K562 (cell line): ENCODE measurements at regions not wholly inside any gene's neighbourhood (a gene's known extent, or its start where the extent isn't known, plus 50 kb on each side); places are given as distances from the start of the nearest gene placed in this dataset.
"Not testable (repeated sequence)": the region's sequence is repeated elsewhere in the genome, so short reads cannot be mapped to it uniquely, and the experiment has no call there.

Source experiments
- ATAC-seq: fragments of 200-7000 bp; cut with Tn5 transposase; 3 replicates; pipeline ENCODE4 v1.9.1; 2020; ENCODE audit warnings: moderate library complexity
- BruUV-seq: library from RNA; stranded (reverse); fragments of 400-500 nt; replicated peaks from 2 replicates; lab custom pipeline; 2021; lab: Mats Ljungman, UMichigan
- CTCF ChIA-PET: fragments of 300-600 bp; formaldehyde crosslinking; extraction: SDS; loops from one replicate; lab custom pipeline; 2021; ENCODE audit warnings: low intra/inter-chr PET ratio; lab: Yijun Ruan, JAX
- POLR2A ChIA-PET: fragments of 300-600, 350-650 bp; sonication (Branson Sonifier 250); formaldehyde crosslinking; extraction: SDS; loops from one replicate; lab custom pipeline; 2021; ENCODE audit warnings: antibody characterized with exemption, inconsistent platforms; lab: Yijun Ruan, JAX
- DNase-seq, 4 experiments: peaks; one replicate each; pipeline versions ENCODE4 v3.0.0 to v3.0.0-alpha.2; 2011 to 2018; ENCODE audit warnings: low spot score in 3 of 4, mixed read lengths in 3 of 4; ENCODE audit errors: extremely low read depth in 1 of 4
- FAIRE-seq: peaks from 2 replicates; lab custom pipeline; 2011; peaks lifted over from hg19 to GRCh38; lab: Jason Lieb, UNC
- H2AFZ ChIP-seq: 2 replicates; pipeline ENCODE4 v1.6.0; 2011; ENCODE audit warnings: low read depth, low read length, control low read depth, inconsistent platforms
- H3K27ac ChIP-seq: fragments of 200-600 bp; 3 replicates; pipeline ENCODE4 v1.8.0; 2011; ENCODE audit warnings: low read depth, mild to moderate bottlenecking, control low read depth, inconsistent platforms, low read length, moderate library complexity, mixed read lengths; ENCODE audit errors: extremely low read depth
- H3K27me3 ChIP-seq, 2 experiments: fragments of 300-600 bp in 1 of 2; 2 replicates in 1 of 2; 3 replicates in 1 of 2; pipeline versions ENCODE4 v1.6.0 to v1.8.0; 2011; ENCODE audit warnings: inconsistent platforms in 2 of 2, low read length in 2 of 2, mild to moderate bottlenecking in 1 of 2, mixed read lengths in 1 of 2, moderate library complexity in 1 of 2; ENCODE audit not compliant: control insufficient read depth in 2 of 2, insufficient read depth in 2 of 2
- H3K36me3 ChIP-seq: fragments of 300-600 bp; 3 replicates; pipeline ENCODE4 v1.8.0; 2011; ENCODE audit warnings: mild to moderate bottlenecking, low read length, inconsistent platforms; ENCODE audit not compliant: control insufficient read depth, insufficient read depth
- H3K4me1 ChIP-seq, 2 experiments: fragments of 200-600 bp in 1 of 2; replicated peaks in 1 of 2; 2 replicates in 1 of 2; 3 replicates in 1 of 2; pipeline versions ENCODE4 v1.5.1 to v1.8.0; 2011; ENCODE audit warnings: inconsistent platforms in 2 of 2, low read length in 2 of 2, mild to moderate bottlenecking in 1 of 2, mixed read lengths in 1 of 2, moderate library complexity in 1 of 2; ENCODE audit not compliant: control insufficient read depth in 2 of 2, insufficient read depth in 2 of 2
- H3K4me2 ChIP-seq: 2 replicates; pipeline ENCODE4 v1.6.1; 2011; ENCODE audit warnings: low read length, control low read depth, inconsistent platforms, mixed read lengths; ENCODE audit not compliant: insufficient read depth
- H3K4me3 ChIP-seq: fragments of 200-600 bp; sonication (generic), shearing (Covaris generic); 2 replicates; pipeline ENCODE4 v1.5.1; 2016; ENCODE audit warnings: control low read depth, inconsistent platforms
- H3K79me2 ChIP-seq: fragments of 200-600 bp; 3 replicates; pipeline ENCODE4 v1.8.0; 2011; ENCODE audit warnings: low read length, inconsistent platforms; ENCODE audit not compliant: control insufficient read depth, insufficient read depth
- H3K9ac ChIP-seq, 2 experiments: 2 replicates each; pipeline versions ENCODE4 v1.6.0 to v1.6.1; 2011; ENCODE audit warnings: low read depth in 2 of 2, low read length in 2 of 2, control low read depth in 1 of 2, inconsistent platforms in 1 of 2, mild to moderate bottlenecking in 1 of 2, mixed read lengths in 1 of 2; ENCODE audit not compliant: insufficient read depth in 1 of 2
- H3K9me1 ChIP-seq: one replicate; pipeline ENCODE4 v1.6.0; 2011; ENCODE audit warnings: inconsistent platforms, mild to moderate bottlenecking, low read length, moderate library complexity; ENCODE audit not compliant: control insufficient read depth, insufficient read depth
- H3K9me3 ChIP-seq: replicated peaks from 2 replicates; pipeline ENCODE4 v1.5.1; 2011; ENCODE audit warnings: low read depth, low read length, inconsistent platforms; ENCODE audit not compliant: control insufficient read depth, insufficient read depth
- H4K20me1 ChIP-seq: replicated peaks from 2 replicates; pipeline ENCODE4 v1.6.1; 2011; ENCODE audit warnings: low read length, inconsistent platforms, mixed read lengths; ENCODE audit not compliant: control insufficient read depth, insufficient read depth
- WGBS: fragments of 100-300 bp; shearing (Covaris generic); methylation state at CpG from one replicate; pipeline ENCODE4 v1.1.6; 2016; ENCODE audit warnings: low coverage, mixed read lengths; ENCODE audit not compliant: insufficient coverage; ENCODE audit errors: missing lambda C conversion rate; 5-methylcytosine and 5-hydroxymethylcytosine counted together
- in situ Hi-C: fragments of 300-500 bp; cut with MboI; formaldehyde crosslinking; loops from 4 replicates; pipeline ENCODE4 v1.15.0; 2018; ENCODE audit warnings: inconsistent platforms, mixed read lengths
- intact Hi-C: fragments of 100-400 bp; cut with micrococcal nuclease; formaldehyde crosslinking; loops from 2 replicates; pipeline ENCODE4 v1.14.2; 2022
- TF ChIP-seq, protein P1 (sequence below), 2 experiments: IDR thresholded peaks in 1 of 2; conservative IDR thresholded peaks in 1 of 2; 2 replicates each; pipeline ENCODE4 v1.6.1; 2016; ENCODE audit warnings: low read depth in 2 of 2, mild to moderate bottlenecking in 1 of 2, missing compliant biosample characterization in 1 of 2, missing genetic modification characterization in 1 of 2, moderate library complexity in 1 of 2

DNA sequence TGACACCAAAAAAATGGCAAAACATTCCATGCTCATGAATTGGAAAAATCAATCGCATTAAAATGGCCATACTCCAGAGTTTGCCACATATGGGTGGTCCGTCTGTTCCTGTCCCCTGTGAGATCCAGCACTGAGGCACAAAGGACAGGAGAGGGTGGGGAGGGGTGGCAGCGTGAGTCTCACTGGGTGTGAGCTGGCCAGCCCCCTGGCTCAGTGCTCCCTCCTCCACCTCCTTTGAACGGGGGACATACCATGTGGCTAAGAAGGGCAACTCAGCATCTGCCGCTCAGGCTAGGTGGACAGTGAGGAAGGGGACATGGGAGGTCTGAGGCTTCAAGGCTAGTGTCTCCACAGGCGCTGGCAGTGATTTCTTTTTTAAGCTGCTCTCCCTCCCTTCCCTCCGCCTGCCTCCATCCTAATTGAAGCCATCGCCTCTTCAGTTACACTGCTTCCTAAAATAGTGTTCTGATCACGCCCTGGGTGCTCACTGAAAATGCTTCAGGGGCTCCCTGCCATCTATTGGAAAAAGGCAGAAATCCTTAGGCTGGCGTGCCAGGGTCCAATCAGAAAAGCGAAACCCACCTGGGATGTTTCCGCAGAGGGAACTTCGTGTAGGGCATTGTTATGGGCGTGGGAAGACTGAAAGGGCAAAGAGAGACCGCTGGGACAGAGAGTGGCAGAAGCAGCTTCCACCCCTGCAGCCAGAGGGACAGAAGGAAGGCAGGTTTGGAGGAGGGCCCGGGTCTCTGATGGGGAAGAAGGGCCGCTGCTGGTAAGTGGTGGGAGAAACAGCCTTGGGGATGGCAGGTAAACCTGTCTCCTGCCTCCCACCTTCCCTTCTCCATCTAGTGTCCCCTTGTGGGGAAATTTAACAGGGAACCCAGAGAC is 75.8 kb downstream of the TBC1D28 start:
- H3K9me1 ChIP-seq, DNase-seq, H3K4me1 ChIP-seq, H3K4me3 ChIP-seq, H4K20me1 ChIP-seq, H3K4me2 ChIP-seq, POLR2A ChIA-PET, ATAC-seq, H3K36me3 ChIP-seq, FAIRE-seq, BruUV-seq, H3K79me2 ChIP-seq, CTCF ChIA-PET, H3K9me3 ChIP-seq, intact Hi-C loops, H3K9ac ChIP-seq, H3K27me3 ChIP-seq, H3K27ac ChIP-seq, H2AFZ ChIP-seq: not testable (repeated sequence)
- WGBS = 9% methylated on average over 10 of the region's 17 CpGs
- in situ Hi-C loops = loop anchor here (25.0 kb wide), 3 partner anchors 356 to 1819 kb away; no protein-coding TSS in a partner anchor

DNA sequence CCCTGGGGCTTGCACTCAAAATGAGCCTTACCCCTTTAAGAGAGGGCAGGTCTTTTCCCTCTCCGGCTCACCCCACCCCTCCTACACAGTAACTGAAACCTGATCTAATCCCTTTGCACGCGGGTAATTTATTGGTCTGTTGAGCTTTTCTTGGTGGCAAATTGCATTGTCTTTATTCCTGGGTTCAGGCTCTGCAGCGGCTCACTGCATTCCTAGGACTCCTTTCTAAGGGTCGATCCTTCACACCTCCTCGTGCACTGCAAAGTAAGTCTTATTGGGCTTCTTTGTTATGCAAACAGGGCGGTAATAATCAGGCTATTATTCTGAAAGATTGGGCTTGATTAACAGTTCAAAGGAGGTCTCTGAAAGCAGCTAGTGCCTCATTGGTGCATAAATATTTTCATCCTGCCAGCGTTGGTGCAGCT is 74.7 kb downstream of the TBC1D28 start:
- H3K4me2 ChIP-seq, intact Hi-C loops, H3K27me3 ChIP-seq, H3K27ac ChIP-seq, H3K4me3 ChIP-seq, H4K20me1 ChIP-seq, FAIRE-seq, H3K9me3 ChIP-seq, CTCF ChIA-PET, H3K9ac ChIP-seq, H2AFZ ChIP-seq, H3K4me1 ChIP-seq, POLR2A ChIA-PET, H3K79me2 ChIP-seq, BruUV-seq, H3K9me1 ChIP-seq, H3K36me3 ChIP-seq: not testable (repeated sequence)
- 0% methylated on average over 3 of the region's 8 CpGs for WGBS
- TF ChIP-seq, protein P1, sequence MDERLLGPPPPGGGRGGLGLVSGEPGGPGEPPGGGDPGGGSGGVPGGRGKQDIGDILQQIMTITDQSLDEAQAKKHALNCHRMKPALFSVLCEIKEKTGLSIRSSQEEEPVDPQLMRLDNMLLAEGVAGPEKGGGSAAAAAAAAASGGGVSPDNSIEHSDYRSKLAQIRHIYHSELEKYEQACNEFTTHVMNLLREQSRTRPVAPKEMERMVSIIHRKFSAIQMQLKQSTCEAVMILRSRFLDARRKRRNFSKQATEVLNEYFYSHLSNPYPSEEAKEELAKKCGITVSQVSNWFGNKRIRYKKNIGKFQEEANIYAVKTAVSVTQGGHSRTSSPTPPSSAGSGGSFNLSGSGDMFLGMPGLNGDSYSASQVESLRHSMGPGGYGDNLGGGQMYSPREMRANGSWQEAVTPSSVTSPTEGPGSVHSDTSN (CRISPR knock-in tag; IDR thresholded peaks at IDR 0.05; ENCODE audit: low read depth) = not testable (repeated sequence)
- TF ChIP-seq, protein P1 (tag; conservative IDR thresholded peaks at IDR 0.05; ENCODE audit: low read depth) = 0 out of 2 replicates have a peak, but pooled peaks have one; percentile 16
- ATAC-seq (peak; percentile 96), DNase-seq (peak in 2 of 4 experiments; percentile 0 to 1)
- in situ Hi-C loops = loop anchor here (25.0 kb wide), 3 partner anchors 357 to 1818 kb away; no protein-coding TSS in a partner anchor

DNA sequence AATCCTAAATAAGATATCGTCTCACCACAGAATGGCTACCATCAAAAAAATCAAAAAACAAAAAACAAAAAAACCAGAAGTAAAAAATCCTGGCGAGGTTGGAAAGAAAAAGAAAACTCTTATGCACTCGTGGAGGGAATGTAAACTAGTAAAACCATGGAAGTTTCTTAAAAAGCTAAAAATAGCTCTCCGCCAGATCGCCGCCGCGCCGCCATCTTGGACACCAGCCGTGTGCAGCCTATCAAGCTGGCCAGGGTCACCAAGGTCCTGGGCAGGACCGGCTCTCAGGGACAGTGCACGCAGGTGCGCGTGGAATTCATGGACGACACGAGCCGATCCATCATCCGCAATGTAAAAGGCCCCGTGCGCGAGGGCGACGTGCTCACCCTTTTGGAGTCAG is 71.7 kb downstream of the TBC1D28 start:
- H3K36me3 ChIP-seq, H3K27me3 ChIP-seq, DNase-seq, FAIRE-seq, H3K9ac ChIP-seq, H3K4me1 ChIP-seq, H4K20me1 ChIP-seq, H3K9me3 ChIP-seq, POLR2A ChIA-PET, H3K9me1 ChIP-seq, ATAC-seq, H2AFZ ChIP-seq, H3K79me2 ChIP-seq, CTCF ChIA-PET, H3K27ac ChIP-seq, H3K4me2 ChIP-seq, BruUV-seq, H3K4me3 ChIP-seq, intact Hi-C loops: not testable (repeated sequence)
- 69% methylated on average over 10 of the region's 23 CpGs for WGBS
- in situ Hi-C loops = loop anchor here (25.0 kb wide), 3 partner anchors 360 to 1815 kb away; no protein-coding TSS in a partner anchor
